ENCODE measurements at regions not wholly inside any gene's neighbourhood (a gene's known extent, or its start where the extent isn't known, plus 50 kb on each side); places are given as distances from the start of the nearest gene placed in this dataset.
"Not testable (repeated sequence)": the region's sequence is repeated elsewhere in the genome, so short reads cannot be mapped to it uniquely, and the experiment has no call there.

DNA sequence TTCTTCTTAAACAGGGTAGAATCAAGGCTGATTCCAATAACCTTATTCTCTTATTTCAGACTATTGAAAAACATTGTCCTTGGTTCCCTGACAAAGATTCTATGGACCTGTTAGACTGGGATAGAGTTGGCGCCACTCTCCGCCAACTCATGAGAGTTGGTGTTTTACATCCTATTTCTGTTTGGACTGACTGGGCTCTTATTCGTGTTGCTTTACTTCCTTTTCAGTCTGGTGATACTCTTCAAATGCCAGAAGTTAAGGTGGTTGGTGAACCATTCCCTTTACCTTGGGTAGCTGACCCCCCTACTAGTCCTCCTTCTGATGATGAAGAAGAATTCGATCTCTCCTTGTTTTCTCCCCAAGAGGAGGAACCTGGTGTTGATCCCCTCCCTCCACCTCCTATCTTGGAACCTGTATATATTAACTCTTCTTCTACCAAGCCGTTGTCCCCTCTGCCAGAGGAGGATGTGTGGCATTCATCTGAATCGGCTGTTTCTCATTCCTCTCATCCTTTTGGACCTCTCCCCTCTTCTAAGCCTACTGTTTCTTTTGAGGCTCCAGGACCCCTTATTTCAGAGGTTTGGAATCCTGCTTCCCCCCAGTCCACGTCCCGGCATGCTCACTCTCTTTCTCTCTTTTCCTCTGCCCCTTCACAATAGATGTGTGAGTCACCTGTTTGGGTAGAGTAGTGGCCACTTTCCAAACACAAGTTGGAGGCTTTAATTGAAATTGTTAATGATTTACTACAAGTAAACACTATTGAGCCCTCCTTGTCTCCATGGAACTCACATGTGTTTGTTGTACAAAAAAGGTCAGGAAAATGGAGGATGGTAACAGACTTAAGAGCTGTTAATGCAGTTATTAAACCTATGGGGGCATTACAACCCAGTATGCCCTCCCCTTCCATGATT lies 585.7 kb downstream of the NSUN3 start:
- H3K27ac Mint-ChIP-seq; POLR2A ChIA-PET; H3K4me3 Mint-ChIP-seq; H3K27me3 Mint-ChIP-seq (ENCODE audit: low read depth); ATAC-seq; H3K4me1 Mint-ChIP-seq; CTCF ChIA-PET; DNase-seq (ENCODE audit: low spot score): not testable (repeated sequence)
- Mint-ChIP-seq H3K9me3 (peaks cover 43% of the 10 kb centered on the region), H3K36me3 (peaks cover 20% of the 10 kb centered on the region)

DNA sequence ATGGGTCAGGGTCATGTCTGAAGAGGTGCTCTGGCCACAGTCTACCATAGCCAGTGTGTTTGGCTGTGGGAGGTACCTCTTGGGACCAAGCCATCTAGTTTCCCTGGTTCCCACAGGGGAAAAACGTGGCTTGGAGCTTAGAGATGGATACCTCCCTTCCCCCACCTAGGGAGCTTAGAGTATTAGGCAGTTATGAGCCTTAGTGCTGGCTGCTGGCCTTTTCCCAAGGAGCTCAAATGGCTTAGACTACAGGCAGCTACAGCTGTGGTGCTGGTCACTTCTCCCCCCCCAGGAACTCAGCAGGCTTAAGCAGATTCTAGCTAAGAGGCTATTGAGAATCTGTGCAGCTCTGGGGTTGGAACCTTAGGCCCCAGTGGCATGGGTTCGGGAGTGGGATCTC lies 591.2 kb downstream of the NSUN3 start:
- peaks cover 15% of the 10 kb centered on the region for H3K9me3 Mint-ChIP-seq
- no peaks in the 10 kb centered on the region for H3K27me3 Mint-ChIP-seq (ENCODE audit: low read depth)
- no peaks in the 10 kb centered on the region for H3K36me3 Mint-ChIP-seq
- ChIA-PET POLR2A (no interaction called here), CTCF (no interaction called here)
- no peak overlapping the region for H3K27ac Mint-ChIP-seq
- TF ChIP-seq ESRRA (CRISPR knock-in tag; IDR thresholded peaks at IDR 0.05; ENCODE audit: borderline replicate concordance), result no peak
- TF ChIP-seq, protein P1, sequence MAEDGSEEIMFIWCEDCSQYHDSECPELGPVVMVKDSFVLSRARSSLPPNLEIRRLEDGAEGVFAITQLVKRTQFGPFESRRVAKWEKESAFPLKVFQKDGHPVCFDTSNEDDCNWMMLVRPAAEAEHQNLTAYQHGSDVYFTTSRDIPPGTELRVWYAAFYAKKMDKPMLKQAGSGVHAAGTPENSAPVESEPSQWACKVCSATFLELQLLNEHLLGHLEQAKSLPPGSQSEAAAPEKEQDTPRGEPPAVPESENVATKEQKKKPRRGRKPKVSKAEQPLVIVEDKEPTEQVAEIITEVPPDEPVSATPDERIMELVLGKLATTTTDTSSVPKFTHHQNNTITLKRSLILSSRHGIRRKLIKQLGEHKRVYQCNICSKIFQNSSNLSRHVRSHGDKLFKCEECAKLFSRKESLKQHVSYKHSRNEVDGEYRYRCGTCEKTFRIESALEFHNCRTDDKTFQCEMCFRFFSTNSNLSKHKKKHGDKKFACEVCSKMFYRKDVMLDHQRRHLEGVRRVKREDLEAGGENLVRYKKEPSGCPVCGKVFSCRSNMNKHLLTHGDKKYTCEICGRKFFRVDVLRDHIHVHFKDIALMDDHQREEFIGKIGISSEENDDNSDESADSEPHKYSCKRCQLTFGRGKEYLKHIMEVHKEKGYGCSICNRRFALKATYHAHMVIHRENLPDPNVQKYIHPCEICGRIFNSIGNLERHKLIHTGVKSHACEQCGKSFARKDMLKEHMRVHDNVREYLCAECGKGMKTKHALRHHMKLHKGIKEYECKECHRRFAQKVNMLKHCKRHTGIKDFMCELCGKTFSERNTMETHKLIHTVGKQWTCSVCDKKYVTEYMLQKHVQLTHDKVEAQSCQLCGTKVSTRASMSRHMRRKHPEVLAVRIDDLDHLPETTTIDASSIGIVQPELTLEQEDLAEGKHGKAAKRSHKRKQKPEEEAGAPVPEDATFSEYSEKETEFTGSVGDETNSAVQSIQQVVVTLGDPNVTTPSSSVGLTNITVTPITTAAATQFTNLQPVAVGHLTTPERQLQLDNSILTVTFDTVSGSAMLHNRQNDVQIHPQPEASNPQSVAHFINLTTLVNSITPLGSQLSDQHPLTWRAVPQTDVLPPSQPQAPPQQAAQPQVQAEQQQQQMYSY (CRISPR knock-in tag; IDR thresholded peaks at IDR 0.05), result no peak
- no peak for TF ChIP-seq ZNF396 (CRISPR knock-in tag; IDR thresholded peaks at IDR 0.05; ENCODE audit: borderline replicate concordance)
- TF ChIP-seq, protein P2, sequence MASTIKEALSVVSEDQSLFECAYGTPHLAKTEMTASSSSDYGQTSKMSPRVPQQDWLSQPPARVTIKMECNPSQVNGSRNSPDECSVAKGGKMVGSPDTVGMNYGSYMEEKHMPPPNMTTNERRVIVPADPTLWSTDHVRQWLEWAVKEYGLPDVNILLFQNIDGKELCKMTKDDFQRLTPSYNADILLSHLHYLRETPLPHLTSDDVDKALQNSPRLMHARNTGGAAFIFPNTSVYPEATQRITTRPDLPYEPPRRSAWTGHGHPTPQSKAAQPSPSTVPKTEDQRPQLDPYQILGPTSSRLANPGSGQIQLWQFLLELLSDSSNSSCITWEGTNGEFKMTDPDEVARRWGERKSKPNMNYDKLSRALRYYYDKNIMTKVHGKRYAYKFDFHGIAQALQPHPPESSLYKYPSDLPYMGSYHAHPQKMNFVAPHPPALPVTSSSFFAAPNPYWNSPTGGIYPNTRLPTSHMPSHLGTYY (CRISPR knock-in tag; IDR thresholded peaks at IDR 0.05), result no peak
- TF ChIP-seq ZNF138 (CRISPR knock-in tag; conservative IDR thresholded peaks at IDR 0.05), result no peak
- TF ChIP-seq TEAD4 (CRISPR knock-in tag; IDR thresholded peaks at IDR 0.05), result no peak
- TF ChIP-seq, protein P3, sequence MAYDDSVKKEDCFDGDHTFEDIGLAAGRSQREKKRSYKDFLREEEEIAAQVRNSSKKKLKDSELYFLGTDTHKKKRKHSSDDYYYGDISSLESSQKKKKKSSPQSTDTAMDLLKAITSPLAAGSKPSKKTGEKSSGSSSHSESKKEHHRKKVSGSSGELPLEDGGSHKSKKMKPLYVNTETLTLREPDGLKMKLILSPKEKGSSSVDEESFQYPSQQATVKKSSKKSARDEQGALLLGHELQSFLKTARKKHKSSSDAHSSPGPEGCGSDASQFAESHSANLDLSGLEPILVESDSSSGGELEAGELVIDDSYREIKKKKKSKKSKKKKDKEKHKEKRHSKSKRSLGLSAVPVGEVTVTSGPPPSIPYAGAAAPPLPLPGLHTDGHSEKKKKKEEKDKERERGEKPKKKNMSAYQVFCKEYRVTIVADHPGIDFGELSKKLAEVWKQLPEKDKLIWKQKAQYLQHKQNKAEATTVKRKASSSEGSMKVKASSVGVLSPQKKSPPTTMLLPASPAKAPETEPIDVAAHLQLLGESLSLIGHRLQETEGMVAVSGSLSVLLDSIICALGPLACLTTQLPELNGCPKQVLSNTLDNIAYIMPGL (CRISPR knock-in tag; IDR thresholded peaks at IDR 0.05), result no peak
- H3K4me3 Mint-ChIP-seq, result no peak overlapping the region
- DNase-seq (ENCODE audit: low spot score), result no peak
- ATAC-seq, result no peak
- no peaks in the 10 kb centered on the region for H3K4me1 Mint-ChIP-seq

DNA sequence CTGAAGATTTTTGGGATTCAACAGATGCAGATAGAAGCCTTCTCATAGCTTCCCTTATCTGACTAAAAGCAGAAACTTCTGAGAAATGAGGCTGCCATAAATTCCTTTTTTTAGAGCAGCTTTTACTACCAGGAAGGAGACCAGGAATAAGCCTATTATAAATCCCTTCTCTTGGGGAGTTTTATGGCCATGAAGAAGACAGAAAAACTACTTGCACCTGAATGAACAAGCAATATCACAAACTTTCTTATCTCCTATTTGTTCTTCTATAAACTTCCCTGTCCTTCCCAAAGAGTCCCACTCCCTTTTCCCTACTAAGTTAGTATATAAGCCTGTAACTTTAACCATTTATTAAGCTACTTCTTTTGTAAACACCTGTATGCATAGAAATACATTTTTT lies 603.1 kb downstream of the NSUN3 start:
- Mint-ChIP-seq H3K4me1 (peaks cover 12% of the 10 kb centered on the region), H3K9me3 (no peaks in the 10 kb centered on the region), H3K4me3 (no peak overlapping the region), H3K27me3 (ENCODE audit: low read depth) (no peaks in the 10 kb centered on the region), H3K27ac (no peak overlapping the region), H3K36me3 (no peaks in the 10 kb centered on the region)
- ATAC-seq, result no peak
- POLR2A ChIA-PET, result no interaction called here
- CTCF ChIA-PET, result no interaction called here
- no peak for DNase-seq (ENCODE audit: low spot score)
- TF ChIP-seq EMX1 (CRISPR knock-in tag; IDR thresholded peaks at IDR 0.05), result no peak
- no peak for TF ChIP-seq FOXK1 (CRISPR knock-in tag; IDR thresholded peaks at IDR 0.05)
- no peak for TF ChIP-seq ZNF317 (CRISPR knock-in tag; IDR thresholded peaks at IDR 0.05; ENCODE audit: borderline replicate concordance, low read depth)
- no peak for TF ChIP-seq ZNF232 (CRISPR knock-in tag; IDR thresholded peaks at IDR 0.05)
- no peak for TF ChIP-seq CREM (CRISPR knock-in tag; IDR thresholded peaks at IDR 0.05)
- TF ChIP-seq, protein P1 (CRISPR knock-in tag; IDR thresholded peaks at IDR 0.05), result no peak

Data from WTC11 (cell line).